Bone marrow (tissue), 2 donors: ENCODE measurements at regions not wholly inside any gene's neighbourhood (a gene's known extent, or its start where the extent isn't known, plus 50 kb on each side); places are given as distances from the start of the nearest gene placed in this dataset.

Experiments
- DNase-seq, 2 donors: peaks; one replicate each; lab custom pipeline; 2025; lab: John Stamatoyannopoulos, UW

DNA sequence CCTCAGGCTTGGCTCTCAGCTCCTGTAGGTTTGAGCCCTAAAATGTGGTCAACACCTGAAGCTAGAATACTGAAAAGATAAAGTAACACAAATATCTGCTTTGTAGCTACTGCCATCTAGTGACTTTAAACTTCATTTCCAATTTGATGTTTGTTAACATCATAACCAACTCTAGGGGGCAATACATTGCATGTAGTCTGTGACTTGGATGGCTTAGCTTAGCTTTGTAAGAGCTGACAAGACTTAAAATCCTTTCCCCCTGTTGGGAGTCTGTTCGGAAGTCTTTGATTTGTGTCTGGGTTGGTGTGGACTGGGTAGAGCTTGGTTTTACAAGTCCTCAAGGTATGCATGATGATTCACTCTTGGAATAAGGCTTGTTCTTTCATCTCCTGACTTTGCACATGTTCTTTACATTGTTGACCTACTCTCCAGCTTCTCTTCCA, 51.7 kb downstream of the SCN11A start:
- DNase-seq: peak in 1 of 2 donors; percentile 63

DNA sequence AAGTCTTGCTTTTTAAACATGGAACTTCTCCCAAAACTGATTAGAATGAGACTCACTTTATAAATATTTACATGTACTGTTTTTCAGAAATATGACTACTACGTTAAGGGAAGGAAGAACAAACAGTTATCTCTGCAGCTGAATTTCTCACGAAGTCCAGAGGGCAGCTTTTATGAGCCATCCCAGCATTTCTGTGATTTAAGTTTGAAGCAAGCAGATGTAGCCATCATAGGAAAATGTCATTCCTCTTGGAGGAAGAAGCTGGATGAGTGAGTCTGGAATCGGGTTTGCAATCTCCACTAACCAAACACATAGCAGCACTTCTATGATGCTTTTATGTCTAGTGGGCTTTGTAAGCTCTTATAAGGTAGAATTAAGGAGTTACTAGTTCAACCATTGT, 53.7 kb downstream of the SCN11A start:
- DNase-seq: no peak

DNA sequence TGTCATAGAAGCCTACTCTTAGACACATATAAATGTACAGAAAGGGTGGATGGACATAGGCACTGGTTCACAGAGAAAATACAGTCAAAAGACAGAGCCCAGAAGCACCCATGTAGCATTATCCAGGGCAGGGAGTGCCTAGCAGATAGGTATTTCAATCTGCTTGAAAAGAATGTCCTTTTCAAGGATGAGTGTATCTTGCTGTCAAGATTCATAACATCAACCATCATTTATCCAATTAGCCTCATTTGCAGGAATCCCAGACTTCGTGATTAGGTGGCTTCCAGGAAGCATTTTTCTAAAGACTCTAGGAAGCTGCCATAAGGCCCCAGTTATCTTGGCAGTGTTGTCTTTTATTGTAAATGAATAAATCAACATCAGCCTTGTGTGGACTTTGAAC, 55.6 kb downstream of the SCN11A start:
- no peak for DNase-seq

DNA sequence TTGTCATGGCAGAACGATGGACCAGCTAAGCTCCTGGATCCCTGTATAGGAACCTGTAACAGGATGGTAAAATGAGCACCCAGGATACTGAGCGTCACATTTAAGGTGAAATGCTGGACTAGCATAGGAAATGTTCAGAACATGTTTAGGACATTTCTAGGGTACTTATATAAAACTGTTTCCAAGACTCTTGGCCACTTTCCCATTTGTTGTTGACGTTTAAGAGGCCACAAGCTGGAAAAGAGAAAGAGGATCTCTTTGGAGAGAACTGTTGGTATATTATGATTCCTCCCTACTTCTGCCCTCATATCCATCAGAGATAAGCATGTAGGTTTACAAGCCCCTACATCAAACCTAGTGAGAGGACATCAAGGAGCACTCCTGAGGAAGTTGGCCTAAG, 57.5 kb downstream of the SCN11A start:
- DNase-seq: no peak

DNA sequence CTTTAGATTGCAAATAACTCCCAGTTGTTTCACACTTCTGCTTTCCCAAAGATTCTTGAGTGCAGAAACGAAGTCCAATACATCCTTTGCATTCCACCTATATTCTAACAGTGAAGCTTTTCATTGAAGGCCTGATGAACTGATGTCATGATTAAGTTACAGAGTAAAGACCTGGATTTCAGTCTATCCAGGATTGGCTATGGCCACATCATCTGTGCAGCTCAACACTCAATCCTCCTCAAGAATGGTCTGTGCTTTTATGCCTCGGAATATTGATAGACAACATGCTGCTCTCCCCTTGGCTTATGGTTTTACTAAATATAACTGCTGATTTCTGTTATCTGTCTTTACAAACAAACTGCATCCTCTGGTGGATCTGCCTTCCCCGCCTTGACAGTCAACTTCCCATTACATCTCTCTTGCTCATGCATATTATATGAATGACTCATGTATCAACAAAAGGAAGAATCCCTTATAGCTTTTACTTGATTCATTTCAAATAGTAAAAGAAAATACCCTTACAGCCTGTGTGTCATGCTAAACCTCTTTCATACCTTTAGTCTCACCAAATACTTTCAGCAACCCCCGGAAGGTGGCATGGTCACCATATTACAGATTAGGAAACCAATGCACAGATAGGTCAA, 59.5 kb downstream of the SCN11A start:
- DNase-seq: no peak

DNA sequence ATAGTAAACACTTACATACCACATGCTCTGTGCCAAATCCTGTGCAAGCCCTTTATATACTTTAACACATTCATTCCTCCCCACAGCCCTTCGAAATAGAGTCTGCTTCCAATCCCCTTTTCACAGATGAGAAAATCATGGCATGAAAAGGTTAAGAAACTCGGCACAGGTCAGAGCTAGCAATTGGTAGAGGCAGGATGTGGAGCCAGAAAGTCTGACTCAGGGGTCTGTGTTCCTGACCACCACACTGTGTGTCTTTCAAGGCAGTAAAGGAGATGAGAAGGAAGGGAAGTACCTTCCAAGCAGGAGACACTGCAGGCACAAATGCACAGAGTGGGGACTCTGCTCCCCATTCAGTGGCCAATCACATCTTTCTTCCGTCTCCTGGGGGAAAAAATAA, 61.1 kb downstream of the SCN11A start:
- DNase-seq: no peak

DNA sequence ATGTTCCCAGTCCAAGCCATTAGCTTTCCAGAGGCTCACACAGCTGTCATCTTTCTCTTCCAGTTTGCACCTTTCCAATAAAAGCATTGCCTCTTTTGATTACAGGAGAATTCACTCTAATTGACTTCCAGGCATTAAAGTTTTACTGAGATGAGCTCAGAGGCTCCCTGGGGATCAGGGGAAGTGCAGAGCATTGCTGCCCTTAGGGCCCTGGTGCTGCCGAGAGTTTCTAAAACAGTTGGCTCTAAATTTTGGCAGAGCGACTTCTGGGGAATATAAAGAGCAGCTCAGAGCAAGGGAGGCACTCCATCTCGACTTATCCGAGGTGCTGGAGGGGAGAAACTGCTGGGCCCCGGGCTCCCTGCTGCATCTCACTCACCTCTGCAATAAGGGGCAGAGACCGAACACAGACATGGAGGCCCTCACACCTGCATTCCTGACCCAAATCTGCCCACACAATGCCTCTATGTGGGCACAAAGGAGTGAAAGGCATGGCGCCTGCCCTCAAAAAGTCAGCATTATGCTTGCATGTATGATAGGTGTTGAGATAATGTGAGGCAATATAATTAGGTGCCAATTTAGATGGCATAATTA, 61.7 kb downstream of the SCN11A start:
- DNase-seq: no peak

DNA sequence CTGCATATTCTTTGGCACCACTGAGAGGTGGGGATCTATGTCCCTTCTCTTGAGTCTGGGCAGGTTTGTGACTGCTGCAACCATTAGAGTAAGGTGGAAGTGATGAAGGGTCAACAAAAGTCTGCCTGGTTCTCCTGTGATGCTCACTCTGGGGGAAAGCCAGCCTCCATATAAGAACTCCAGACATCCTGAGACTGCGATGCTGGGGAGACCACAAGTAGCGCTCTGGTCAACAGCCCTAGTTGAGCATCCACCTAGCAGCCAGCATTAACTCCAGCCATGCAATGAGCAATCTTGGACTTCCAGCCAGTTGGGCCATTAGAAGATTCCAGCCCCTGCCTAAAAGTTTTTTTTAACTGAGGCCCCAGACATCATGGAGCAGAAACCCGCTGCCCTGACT, 62.8 kb downstream of the SCN11A start:
- no peak for DNase-seq

DNA sequence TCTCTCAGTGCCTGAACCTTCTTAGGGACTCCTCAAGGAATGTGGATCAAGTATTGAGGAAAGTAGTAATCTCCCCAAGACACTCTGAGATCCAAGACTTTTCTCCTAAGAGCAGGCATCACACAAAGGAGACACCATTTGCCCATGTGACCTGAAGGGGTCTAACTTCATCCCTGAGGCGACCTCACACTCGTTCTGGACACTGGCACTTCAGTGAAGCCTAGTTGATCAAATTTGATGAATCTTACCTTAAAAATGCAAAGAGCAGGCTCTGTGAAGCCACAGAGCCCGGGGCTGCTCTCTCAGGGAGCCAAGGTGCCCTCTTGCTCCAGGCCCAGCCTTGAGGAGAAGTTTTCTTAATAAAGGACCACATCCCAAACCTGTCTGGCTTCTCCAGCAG, 64.3 kb downstream of the SCN11A start:
- no peak for DNase-seq

DNA sequence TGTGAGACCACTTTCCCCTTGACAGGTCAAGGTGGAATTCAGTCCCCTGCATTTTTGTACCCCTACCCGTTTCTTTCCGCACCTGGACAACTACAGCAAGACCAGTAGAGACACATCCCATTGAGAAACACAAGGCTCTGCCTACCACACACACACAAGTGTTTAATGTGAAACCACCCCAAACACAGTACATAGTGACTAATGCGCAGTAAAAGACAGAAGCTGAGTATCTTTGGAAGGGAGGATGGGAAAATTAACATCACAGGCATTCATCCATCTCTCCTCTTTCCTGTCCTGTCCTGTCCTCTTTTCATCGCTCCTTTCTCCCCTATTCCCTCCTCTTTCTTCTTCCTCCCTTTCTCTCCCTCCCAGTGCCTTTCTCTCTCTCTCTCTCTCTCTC, 64.8 kb downstream of the SCN11A start:
- DNase-seq: no peak

DNA sequence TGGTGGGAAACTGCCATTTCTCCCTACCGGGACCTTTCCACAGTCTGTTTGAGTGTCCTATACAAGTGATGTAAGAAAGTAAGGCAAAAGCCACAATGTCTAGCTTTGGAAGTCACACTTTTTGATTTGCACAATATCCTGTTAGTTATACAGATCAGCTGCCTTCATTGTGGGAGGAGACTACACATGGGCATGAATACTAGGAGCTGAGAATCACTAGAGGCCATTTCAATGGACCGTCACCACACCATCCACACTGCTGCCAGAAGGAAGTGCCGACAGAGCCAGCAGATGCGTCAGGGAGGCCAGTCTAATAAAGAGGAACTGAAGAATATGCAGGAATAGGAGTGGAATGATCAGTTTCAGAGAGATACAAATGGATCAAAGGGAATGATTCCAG, 65.8 kb downstream of the SCN11A start:
- DNase-seq: no peak

DNA sequence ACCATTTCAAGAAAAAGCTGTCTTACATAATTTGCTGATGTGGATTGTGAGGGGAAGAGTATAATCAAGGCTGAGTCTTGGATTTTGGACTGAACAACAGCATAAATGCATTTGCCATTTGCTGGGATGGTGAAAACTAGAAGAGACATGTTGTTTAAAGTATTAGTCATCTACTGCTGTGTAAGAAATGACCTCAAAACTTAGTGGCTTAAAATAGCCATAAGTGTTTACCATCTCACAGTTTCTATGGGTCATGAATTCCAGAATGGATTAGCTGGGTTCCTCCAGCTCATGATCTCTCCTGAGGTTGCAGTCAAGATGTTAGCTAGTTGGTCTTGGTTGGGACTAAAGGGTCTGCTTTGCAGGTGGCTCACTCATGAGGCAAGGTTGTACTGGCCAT, 66.2 kb downstream of the SCN11A start:
- DNase-seq: no peak

DNA sequence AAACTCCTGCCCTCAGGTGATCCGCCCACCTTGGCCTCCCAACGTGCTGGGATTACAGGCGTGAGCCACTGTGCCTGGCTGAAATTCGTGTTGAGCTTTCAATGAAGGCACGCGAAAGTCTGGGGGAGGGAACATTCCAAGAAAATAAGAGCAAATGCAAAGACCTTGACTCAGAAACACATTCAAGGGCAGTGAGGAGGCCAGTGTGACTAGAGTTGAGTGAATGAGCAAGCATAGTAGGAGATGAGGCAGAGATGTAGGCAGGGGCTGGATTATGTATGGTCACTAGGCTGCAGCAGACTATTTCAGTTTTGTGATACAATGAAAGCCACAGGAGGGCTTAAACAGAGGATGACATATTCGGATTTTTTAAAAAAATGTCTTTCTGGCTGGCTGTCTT, 67.0 kb downstream of the SCN11A start:
- no peak for DNase-seq

DNA sequence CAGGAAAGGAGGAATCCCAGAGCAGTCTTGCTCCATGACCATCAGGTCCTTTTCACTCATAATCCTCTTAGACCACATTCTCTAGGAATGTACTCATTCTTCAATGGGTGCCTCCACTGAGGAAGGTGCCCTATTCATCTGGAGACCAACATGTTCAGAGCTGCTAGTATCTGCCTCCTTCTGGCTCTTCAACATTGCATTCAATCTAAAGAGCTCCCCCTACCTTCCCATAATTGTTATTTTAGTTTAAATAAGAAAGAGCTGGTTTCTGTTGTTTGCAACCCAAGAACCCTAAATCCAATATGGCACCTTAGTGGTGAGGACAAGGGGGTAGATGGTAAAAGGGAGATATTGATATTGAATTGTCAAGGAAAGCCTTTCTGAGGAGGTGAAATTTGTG, 67.6 kb downstream of the SCN11A start:
- DNase-seq: no peak

DNA sequence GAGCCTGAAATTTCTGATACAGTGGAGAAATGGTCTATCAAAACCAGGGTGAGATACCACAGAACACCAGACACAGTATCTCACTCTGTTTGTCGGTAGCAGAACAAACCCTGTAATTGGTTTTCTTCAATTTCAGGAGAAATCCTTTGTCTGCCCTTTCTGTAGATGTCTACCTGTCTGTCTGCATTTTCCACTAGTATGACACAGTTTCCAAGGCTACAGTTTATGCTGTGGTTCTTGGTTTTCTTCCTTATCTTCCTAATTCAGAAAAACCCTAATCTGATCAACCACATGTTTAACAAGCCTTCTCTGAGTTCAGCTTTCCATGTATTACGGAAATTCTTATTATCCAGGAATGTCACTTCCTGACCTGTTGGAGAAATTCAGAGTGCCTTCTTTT, 70.8 kb downstream of the SCN11A start:
- no peak for DNase-seq

DNA sequence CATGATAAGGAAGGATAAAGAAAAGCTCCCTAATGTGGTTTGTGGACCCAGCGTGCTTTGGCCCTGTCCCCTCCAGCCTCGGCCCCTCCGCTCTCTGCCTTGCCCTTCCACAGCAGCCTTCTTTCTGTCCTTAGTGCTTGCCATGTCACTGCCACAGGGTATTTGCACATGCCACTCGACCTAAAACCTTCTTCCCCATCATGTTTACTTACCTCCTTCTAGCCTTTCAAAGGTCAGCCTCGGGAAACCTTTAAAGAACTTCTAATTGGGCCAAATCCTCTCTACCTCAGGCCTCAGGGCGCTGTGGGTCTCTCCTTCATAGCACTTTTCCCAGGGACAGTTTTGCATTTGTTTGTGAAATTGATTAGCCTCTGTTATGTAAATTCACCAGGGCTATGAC, 73.0 kb downstream of the SCN11A start:
- no peak for DNase-seq

DNA sequence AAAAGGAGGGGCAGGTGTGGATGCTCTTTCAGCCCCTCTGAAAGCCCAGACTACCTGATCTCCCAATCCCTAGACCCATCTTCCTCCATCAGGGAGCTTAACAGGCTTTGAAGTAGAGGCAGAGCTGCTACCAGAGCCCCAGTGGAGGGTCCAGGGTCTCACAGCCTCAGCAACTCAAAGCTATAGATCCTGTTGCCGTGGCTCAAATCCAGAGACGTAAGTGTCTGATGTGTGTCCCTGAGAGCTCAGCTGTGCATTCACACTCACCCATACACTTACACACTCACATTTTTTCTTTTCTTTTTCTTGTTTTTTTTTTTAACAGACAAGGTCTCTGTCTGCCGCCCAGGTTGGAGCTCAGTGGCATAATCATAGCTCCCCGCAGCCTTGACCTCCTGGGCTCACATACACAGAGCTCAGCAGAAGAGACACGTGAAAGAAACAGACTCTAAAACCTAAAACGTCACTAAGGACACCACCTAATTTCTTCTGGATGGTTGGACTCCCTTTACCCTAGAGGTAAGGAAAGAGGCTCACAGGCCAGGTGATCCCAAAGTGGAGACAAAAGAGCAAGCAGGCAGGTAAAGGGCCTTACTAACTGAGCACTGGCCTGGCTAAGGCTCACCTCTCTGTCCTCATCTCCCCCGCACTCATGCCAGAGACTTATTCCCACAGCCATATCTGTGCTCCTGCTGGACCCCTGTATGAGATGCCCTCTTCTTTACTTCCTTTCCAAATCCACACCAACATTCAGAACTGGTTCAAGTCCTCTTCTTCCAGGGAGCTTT, 80.7 kb downstream of the SCN11A start:
- DNase-seq: no peak

DNA sequence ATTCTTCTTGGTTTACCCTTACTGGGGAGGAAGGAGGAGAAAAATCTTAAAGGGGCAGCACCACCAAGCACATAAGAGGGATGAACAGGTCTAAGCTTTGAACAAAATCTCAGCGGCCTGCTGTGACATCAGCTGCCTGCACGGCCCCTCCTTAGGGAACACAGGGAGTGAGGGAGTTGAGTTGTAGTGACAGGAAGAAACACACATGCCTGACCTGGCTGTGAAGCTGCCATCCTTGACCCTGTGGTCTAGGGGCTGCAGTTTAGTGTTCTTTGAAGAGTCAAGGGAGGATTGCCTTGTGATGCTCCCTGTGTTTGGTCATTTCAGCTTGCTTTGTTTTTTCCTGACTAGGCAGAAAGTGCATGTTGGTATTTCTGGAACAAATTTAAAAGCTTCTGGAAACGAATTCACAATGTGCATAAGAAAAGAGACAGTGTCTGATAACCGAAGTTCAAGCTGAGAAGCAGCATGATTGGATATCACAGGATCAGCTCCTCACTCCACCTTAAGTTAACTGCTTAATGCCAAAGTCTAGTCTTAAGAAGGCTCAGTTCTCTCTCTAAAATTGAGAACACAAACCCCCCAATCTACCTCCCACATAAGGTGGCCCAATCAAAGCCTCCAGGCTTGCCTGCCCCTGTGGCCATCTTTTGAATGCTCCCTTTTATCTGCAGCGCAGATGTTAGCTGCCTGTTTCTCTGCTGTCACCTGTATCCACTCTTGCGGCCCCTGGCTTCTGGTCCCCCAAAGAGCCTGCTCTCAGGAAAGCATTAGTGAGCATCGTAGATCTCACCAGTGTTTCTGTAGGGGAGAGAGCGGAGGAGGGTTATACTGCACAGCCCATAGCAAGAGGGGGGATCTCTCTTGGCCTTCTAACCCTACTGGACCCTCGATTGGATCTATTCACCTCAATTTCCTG, 82.2 kb downstream of the SCN11A start:
- DNase-seq: no peak

DNA sequence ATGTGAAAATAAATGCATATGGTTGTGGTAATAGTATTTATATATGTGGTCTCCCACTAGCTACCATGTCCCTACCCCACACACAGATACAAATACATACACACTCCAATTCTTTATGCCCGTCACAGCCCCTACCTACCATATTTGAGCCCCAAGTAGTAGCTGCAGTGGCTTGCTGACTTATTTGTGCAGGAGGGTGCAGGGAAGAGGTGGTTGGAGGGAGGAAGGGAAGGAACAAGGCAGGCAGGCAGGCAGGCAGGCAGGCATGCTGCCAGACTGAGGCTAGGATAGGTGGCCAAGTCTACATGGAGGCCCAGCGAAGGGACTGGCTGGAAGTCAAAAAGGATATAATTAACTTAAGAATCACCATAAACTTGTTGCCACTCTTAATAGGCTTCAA, 82.9 kb downstream of the SCN11A start:
- DNase-seq: no peak

DNA sequence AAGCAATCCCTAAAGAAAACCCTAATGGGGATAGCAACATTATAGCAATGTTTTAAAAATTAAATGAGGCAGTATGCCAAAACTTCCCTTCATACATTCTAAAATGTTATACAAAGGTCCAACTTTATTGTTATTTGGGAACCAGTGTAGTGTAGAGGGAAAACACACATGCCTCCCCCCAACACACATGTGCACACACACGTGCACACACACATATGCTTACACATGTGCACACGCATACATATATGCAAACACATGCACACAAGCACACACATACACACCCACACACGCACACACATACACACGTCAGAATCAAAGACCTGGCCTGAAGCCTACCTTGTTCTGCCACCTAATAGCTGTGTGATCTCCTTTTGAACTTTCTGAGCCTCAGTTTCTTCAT, 83.3 kb downstream of the SCN11A start:
- no peak for DNase-seq

DNA sequence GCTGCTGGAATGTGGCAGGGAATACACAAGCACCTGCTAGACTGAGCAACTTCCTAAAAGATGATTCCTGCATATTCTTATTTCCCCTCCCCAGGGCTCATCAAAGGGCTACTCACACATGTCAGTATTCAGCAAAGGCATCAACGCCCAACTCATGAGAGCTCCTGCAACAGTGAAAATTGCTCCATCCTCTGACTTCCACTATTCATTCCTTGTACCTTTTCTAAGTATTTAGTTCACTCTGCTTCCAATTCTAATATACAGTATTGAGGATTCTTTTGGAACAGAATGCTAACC, 84.1 kb downstream of the SCN11A start:
- DNase-seq: no peak

DNA sequence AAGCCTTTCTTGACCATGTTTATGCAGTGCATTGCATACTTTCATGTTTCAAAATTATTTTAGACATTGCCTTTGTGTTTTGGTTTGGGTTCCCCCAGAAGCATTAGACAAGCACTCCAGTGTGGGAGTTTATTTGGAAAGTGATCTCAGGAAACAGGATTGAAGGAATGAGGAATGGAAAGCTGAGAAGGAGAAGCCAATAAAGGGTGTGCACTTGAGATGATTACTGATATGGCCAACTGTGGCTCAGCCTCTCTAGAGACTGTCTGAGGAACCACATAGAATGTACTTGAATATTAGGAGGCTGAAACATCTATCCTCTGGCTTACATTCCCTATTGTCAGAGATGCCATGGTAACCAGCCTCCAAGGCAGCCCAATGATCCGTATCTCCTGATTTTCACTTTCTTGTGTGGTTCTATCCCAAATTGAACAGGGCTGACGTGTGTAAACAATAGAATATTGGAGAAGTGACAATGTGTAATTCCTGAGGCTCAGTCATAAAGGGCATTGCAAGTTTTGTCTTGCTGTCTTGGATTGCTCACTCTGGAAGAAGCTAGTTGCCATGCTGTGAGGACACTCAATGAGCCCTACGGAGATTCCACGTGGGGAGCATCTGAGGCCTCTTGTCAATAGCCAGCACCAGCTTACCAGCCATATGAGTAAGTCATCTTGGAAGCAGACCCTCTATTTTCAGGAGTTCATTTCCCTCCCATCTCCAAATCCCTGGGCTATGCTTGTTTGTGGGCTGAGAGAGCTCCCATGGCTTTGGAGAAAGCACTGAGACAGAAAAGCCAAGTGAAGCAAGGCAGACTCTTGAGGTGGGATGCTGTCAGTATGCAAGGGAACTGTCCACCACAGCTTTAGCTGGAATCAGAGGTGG, 84.7 kb downstream of the SCN11A start:
- DNase-seq: no peak
